Pons (tissue), 1 donor: ENCODE measurements at regions not wholly inside any gene's neighbourhood (a gene's known extent, or its start where the extent isn't known, plus 50 kb on each side); places are given as distances from the start of the nearest gene placed in this dataset.
A peak's percentile ranks its signal among the peaks of the same experiment; 100 is the strongest.
"Not testable (repeated sequence)": the region's sequence is repeated elsewhere in the genome, so short reads cannot be mapped to it uniquely, and the experiment has no call there.

Source experiments
- DNase-seq: peaks from one replicate; pipeline ENCODE4 v3.0.0-alpha.2; 2016; ENCODE audit warnings: low spot score

- no peak for DNase-seq
Measured at GRCh38 chr11:121901886-121902285, 214.1 kb downstream of the BLID start.

GRCh38 chr11:121901417-121901816 lies 214.6 kb downstream of the BLID start:
- not testable (repeated sequence) for DNase-seq

- peak; percentile 25 for DNase-seq
Measured at GRCh38 chr11:121899520-121899919, 216.5 kb downstream of the BLID start.

- DNase-seq, result no peak
Measured at GRCh38 chr11:121898903-121899302, 217.1 kb downstream of the BLID start.

- DNase-seq, result no peak
Measured at GRCh38 chr11:121895919-121896318, 220.1 kb downstream of the BLID start.

GRCh38 chr11:121894581-121894980 lies 221.4 kb downstream of the BLID start:
- no peak for DNase-seq

- DNase-seq, result no peak
Measured at GRCh38 chr11:121892863-121893262, 223.2 kb downstream of the BLID start.

- DNase-seq, result no peak
Measured at GRCh38 chr11:121892131-121892681, 223.8 kb downstream of the BLID start.

GRCh38 chr11:121890946-121891515 lies 225.0 kb downstream of the BLID start:
- DNase-seq, result peak; percentile 62

- DNase-seq, result peak; percentile 23
Measured at GRCh38 chr11:121890377-121890776, 225.6 kb downstream of the BLID start.

- no peak for DNase-seq
Measured at GRCh38 chr11:121889931-121890330, 226.1 kb downstream of the BLID start.

GRCh38 chr11:121889186-121889585 lies 226.8 kb downstream of the BLID start:
- DNase-seq, result no peak

- no peak for DNase-seq
Measured at GRCh38 chr11:121887976-121888557, 227.9 kb downstream of the BLID start.

GRCh38 chr11:121887569-121887968 lies 228.4 kb downstream of the BLID start:
- peak; percentile 72 for DNase-seq

GRCh38 chr11:121886996-121887395 lies 229.0 kb downstream of the BLID start:
- no peak for DNase-seq

GRCh38 chr11:121886005-121886734 lies 229.8 kb downstream of the BLID start:
- peak; percentile 60 for DNase-seq

- no peak for DNase-seq
Measured at GRCh38 chr11:121884626-121885025, 231.4 kb downstream of the BLID start.

GRCh38 chr11:121881806-121882205 lies 234.2 kb downstream of the BLID start:
- DNase-seq, result no peak

- no peak for DNase-seq
Measured at GRCh38 chr11:121877152-121877551, 238.9 kb downstream of the BLID start.

- no peak for DNase-seq
Measured at GRCh38 chr11:121873766-121874165, 242.2 kb downstream of the BLID start.

GRCh38 chr11:121872356-121872755 lies 243.7 kb downstream of the BLID start:
- no peak for DNase-seq

GRCh38 chr11:121870206-121871045 lies 245.6 kb downstream of the BLID start:
- no peak for DNase-seq
